SU-DHL-6 (cell line): ENCODE measurements at regions not wholly inside any gene's neighbourhood (a gene's known extent, or its start where the extent isn't known, plus 50 kb on each side); places are given as distances from the start of the nearest gene placed in this dataset.

Experiments
- H2AFZ ChIP-seq: fragments of 200-600 bp; sonication (generic); 2 replicates; pipeline ENCODE4 v1.6.1; 2014; ENCODE audit warnings: low read depth, mild to moderate bottlenecking, moderate library complexity, mixed read lengths, antibody characterized with exemption, low read length; ENCODE audit not compliant: severe bottlenecking
- H3F3A ChIP-seq: fragments of 200-600 bp; shearing (Covaris generic); 2 replicates; pipeline ENCODE4 v1.6.0; 2016; ENCODE audit warnings: antibody characterized with exemption, mild to moderate bottlenecking; ENCODE audit not compliant: insufficient read depth
- H3K27ac ChIP-seq: fragments of 200-600 bp; sonication (generic); 2 replicates; pipeline ENCODE4 v1.5.1; 2016; ENCODE audit warnings: low read depth, mild to moderate bottlenecking, low read length, moderate library complexity, mixed read lengths
- H3K27me3 ChIP-seq: fragments of 200-600 bp; sonication (generic), shearing (Covaris generic); 2 replicates; pipeline ENCODE4 v1.6.0; 2014; ENCODE audit warnings: mild to moderate bottlenecking, low read length
- H3K36me3 ChIP-seq: fragments of 200-600 bp; sonication (generic); 2 replicates; pipeline ENCODE4 v1.6.1; 2014; ENCODE audit warnings: mild to moderate bottlenecking, low read length, mixed read lengths
- H3K4me2 ChIP-seq: fragments of 300-600, 200-600 bp; shearing (Covaris generic), sonication (generic); 2 replicates; pipeline ENCODE4 v1.6.0; 2014; ENCODE audit warnings: low read length, low read depth, mild to moderate bottlenecking; ENCODE audit not compliant: poor library complexity, severe bottlenecking
- H3K4me3 ChIP-seq: fragments of 200-600 bp; sonication (generic); 2 replicates; pipeline ENCODE4 v1.5.1; 2014; ENCODE audit warnings: antibody characterized with exemption, low read length, mild to moderate bottlenecking, mixed read lengths; ENCODE audit not compliant: insufficient read depth, poor library complexity, severe bottlenecking
- H3K79me2 ChIP-seq: fragments of 200-600 bp; sonication (generic); 2 replicates; pipeline ENCODE4 v1.6.1; 2014; ENCODE audit warnings: mild to moderate bottlenecking, low read length, moderate library complexity; ENCODE audit not compliant: insufficient read depth
- H3K9ac ChIP-seq: fragments of 200-600 bp; sonication (generic); 2 replicates; pipeline ENCODE4 v1.7.0; 2014; ENCODE audit warnings: mild to moderate bottlenecking, low read length
- H3K9me2 ChIP-seq: fragments of 200-600 bp; sonication (generic); replicated peaks from 2 replicates; pipeline ENCODE4 v1.6.1; 2014; ENCODE audit warnings: low read length; ENCODE audit not compliant: insufficient read depth
- H3K9me3 ChIP-seq: fragments of 200-600 bp; sonication (generic); 2 replicates; pipeline ENCODE4 v1.6.1; 2014; ENCODE audit warnings: low read length, mixed read lengths; ENCODE audit not compliant: insufficient read depth
- H4K20me1 ChIP-seq: fragments of 200-600 bp; sonication (generic); 2 replicates; pipeline ENCODE4 v1.6.1; 2014; ENCODE audit warnings: low read depth, mild to moderate bottlenecking, antibody characterized with exemption, low read length, moderate library complexity, mixed read lengths
- EZH2phosphoT487 ChIP-seq: fragments of 200-600 bp; sonication (generic), shearing (Covaris generic); conservative IDR thresholded peaks from 2 replicates; pipeline ENCODE4 v1.6.1; 2018; ENCODE audit warnings: mild to moderate bottlenecking, antibody characterized with exemption, low read length, moderate library complexity, mixed read lengths
- TF ChIP-seq, protein P1 (sequence below): fragments of 200-600 bp; sonication (generic); IDR thresholded peaks from one replicate; pipeline ENCODE4 v1.5.1; 2017; ENCODE audit warnings: antibody characterized with exemption, mild to moderate bottlenecking, low read length, moderate library complexity; ENCODE audit not compliant: insufficient read depth, poor library complexity, severe bottlenecking

DNA sequence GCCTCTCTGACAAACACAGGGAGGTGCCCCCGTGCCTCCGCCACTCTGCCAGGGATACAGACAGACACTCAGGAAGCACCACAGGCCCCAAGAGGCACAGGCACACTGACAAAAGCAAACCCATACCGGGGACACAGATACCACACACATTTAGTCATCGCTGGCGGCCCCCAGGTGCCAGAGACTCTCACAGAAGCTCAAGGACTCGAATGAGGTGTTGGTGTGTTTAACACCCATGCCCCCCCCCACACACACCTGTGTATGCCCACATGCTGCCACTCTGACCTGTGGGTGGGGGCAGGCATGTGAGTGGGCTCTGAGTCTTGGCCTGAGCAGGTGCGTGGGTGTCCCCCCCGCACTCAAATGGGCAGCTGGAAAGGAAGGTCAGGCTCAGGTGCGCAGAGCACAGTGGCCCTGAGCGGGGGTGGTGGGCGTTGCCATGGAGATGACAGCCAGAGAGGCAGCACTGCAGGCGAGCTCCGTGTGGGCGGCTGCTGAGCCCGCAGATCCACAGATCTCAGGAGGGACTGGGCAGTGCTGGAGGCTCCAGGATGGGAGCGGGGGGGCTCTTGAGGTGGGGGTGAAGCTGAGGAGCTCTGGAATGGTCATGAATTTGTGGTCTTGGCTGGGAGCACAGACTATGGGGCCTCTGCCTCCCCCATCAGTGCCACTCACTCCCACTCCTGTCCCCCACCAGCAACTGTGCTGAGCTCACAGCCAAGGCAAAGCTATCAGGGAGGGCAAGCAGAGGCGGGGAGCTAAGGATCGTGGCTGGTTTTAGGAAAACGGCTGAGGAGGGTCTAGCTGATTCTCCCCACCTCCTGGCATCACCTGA is 73.9 kb upstream of the TAF1B start:
- Histone ChIP-seq H3K27me3 (no peaks in the 10 kb centered on the region), H2AFZ (no peak overlapping the region), H3K9me2 (no peaks in the 10 kb centered on the region), H3K4me3 (no peak overlapping the region), H3K36me3 (no peaks in the 10 kb centered on the region), H3K9ac (no peak overlapping the region), H3K27ac (no peak overlapping the region), H3K79me2 (no peaks in the 10 kb centered on the region), H3K4me2 (no peak overlapping the region), H3F3A (no peaks in the 10 kb centered on the region), H3K9me3 (no peaks in the 10 kb centered on the region), H4K20me1 (no peaks in the 10 kb centered on the region)
- TF ChIP-seq EZH2phosphoT487, result no peak
- TF ChIP-seq, protein P1, sequence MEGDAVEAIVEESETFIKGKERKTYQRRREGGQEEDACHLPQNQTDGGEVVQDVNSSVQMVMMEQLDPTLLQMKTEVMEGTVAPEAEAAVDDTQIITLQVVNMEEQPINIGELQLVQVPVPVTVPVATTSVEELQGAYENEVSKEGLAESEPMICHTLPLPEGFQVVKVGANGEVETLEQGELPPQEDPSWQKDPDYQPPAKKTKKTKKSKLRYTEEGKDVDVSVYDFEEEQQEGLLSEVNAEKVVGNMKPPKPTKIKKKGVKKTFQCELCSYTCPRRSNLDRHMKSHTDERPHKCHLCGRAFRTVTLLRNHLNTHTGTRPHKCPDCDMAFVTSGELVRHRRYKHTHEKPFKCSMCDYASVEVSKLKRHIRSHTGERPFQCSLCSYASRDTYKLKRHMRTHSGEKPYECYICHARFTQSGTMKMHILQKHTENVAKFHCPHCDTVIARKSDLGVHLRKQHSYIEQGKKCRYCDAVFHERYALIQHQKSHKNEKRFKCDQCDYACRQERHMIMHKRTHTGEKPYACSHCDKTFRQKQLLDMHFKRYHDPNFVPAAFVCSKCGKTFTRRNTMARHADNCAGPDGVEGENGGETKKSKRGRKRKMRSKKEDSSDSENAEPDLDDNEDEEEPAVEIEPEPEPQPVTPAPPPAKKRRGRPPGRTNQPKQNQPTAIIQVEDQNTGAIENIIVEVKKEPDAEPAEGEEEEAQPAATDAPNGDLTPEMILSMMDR, result no peak

DNA sequence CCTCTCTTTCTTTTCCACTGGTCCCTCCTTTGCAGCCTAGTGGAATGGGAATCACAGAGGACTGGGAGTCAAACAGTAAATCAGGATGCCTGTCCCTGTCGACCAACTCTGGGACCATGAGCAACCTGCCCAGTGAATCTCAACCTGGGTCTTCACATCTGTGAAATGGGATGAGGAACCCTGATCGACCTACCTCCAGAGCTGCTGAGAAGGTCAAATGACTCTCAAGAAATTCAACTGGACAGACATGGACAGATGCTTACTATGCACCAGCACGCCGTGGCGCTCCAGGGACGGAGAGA is 73.3 kb upstream of the TAF1B start:
- no peak overlapping the region for H3K27ac ChIP-seq
- H3K36me3 ChIP-seq, result no peaks in the 10 kb centered on the region
- no peaks in the 10 kb centered on the region for H3K9me2 ChIP-seq
- H3K9ac ChIP-seq, result no peak overlapping the region
- no peak overlapping the region for H2AFZ ChIP-seq
- no peaks in the 10 kb centered on the region for H3K79me2 ChIP-seq
- H3K4me2 ChIP-seq, result no peak overlapping the region
- H3K9me3 ChIP-seq, result no peaks in the 10 kb centered on the region
- H4K20me1 ChIP-seq, result no peaks in the 10 kb centered on the region
- TF ChIP-seq, protein P1, result no peak
- TF ChIP-seq EZH2phosphoT487, result no peak
- H3F3A ChIP-seq, result no peaks in the 10 kb centered on the region
- no peaks in the 10 kb centered on the region for H3K27me3 ChIP-seq
- H3K4me3 ChIP-seq, result no peak overlapping the region

DNA sequence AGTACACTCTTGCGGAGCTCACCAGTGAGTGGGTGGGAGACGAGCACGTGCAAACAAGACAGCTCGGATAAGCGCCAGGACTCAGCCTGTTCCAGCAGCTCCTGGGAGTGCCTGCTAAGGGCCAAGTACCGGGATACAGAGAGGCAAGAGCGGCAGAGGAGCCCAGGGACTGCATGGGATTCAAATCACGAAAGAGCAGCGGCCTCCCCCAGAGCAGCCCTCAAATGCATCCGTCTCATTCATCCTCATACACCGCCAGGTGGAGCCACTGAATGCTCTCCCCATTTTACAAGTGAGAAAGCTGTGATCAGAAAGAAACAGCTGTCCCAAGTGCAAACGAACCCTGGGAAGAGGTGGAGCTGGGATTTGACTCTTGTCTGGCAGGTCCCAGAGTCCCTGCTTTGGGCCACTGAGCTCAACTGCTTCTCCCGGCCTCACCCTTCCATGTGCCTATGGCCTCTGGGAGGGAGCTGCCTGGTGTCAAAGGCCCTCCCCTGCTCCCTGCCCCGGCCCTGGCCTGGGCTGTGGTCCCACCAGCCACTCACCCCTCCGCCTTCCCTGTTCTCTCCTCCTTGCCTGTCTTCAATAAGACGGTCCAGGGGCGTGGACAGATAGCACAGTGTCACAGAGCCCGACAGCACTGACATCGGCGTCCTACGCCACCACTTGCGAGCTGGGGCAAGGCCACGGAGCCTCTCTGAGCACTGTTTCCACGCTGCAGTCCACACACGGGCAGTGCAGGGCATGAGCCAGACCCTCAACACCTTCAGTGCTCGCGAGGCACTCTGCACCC is 72.8 kb upstream of the TAF1B start:
- Histone ChIP-seq H4K20me1 (no peaks in the 10 kb centered on the region), H3K4me3 (no peak overlapping the region), H3K9me3 (no peaks in the 10 kb centered on the region), H3K4me2 (no peak overlapping the region), H3F3A (no peaks in the 10 kb centered on the region), H3K27me3 (no peaks in the 10 kb centered on the region), H2AFZ (no peak overlapping the region), H3K79me2 (no peaks in the 10 kb centered on the region), H3K27ac (no peak overlapping the region), H3K9me2 (no peaks in the 10 kb centered on the region), H3K9ac (no peak overlapping the region), H3K36me3 (no peaks in the 10 kb centered on the region)
- TF ChIP-seq EZH2phosphoT487, result no peak
- TF ChIP-seq, protein P1, result peak; percentile 59
